ENCODE measurements at regions not wholly inside any gene's neighbourhood (a gene's known extent, or its start where the extent isn't known, plus 50 kb on each side); places are given as distances from the start of the nearest gene placed in this dataset.

DNA sequence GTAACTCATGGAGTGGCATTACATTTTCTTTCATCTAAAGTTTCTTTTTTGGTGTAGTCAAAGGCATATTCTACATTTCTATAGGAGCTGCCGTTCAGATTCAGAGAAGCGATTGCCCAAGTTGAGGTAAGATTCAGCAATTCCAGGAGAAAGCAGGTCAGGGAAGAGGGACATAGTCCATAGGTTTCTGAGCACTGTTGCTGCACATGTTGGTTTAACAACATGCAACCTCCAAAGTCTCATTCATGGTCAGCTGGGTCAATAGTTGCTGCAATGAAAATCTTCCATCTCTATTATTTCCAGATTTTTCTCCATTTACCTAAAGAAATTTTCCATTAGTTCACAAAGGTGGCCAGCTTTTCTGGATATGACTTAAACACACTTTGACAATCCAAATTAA, 682.3 kb upstream of the MAN1A1 start:
- no peak overlapping the region for H3K4ac ChIP-seq (ENCODE audit: low read depth, low read length)
- H3K27me3 Mint-ChIP-seq (ENCODE audit: low read depth): no peaks in the 10 kb centered on the region; the same call in 1 of the 2 replicates

More for the DNA sequence above, 682.3 kb upstream of the MAN1A1 start:
- Histone ChIP-seq H2BK12ac (ENCODE audit: insufficient read length, low read depth, low read length) (no peak overlapping the region), H3K4me2 (ENCODE audit: insufficient read depth, insufficient read length, low read length) (no peak overlapping the region), H3T11ph (ENCODE audit: low read length) (no peak overlapping the region), H4K91ac (ENCODE audit: insufficient read length, low read depth, low read length) (no peak overlapping the region), H2AK5ac (ENCODE audit: insufficient read length, low read length) (no peak overlapping the region), H3K79me2 (ENCODE audit: insufficient read depth, low read length) (no peaks in the 10 kb centered on the region), H2BK15ac (ENCODE audit: low read depth, low read length) (no peak overlapping the region), H2BK20ac (ENCODE audit: low read depth, low read length, poor library complexity, severe bottlenecking) (no peak overlapping the region), H2BK120ac (ENCODE audit: low read depth, low read length, poor library complexity, severe bottlenecking) (no peak overlapping the region), H3K23ac (ENCODE audit: insufficient read length, low read depth, low read length) (no peak overlapping the region), H4K8ac (replicated peaks; ENCODE audit: insufficient read length, low read depth, low read length) (no peak overlapping the region), H3K4me1 (ENCODE audit: insufficient read depth, low read length) (no peaks in the 10 kb centered on the region), H3K9ac (ENCODE audit: extremely low read depth, insufficient read length, low read length) (no peak overlapping the region), H2AFZ (ENCODE audit: low read length) (no peak overlapping the region), H4K20me1 (ENCODE audit: control insufficient read depth, insufficient read depth, insufficient read length) (no peaks in the 10 kb centered on the region), H3K9me3 (ENCODE audit: control insufficient read depth, low read depth, low read length) (no peaks in the 10 kb centered on the region), H4K5ac (ENCODE audit: insufficient read length, low read depth, low read length) (no peak overlapping the region), H3K23me2 (ENCODE audit: insufficient read length, low read depth, low read length, poor library complexity, severe bottlenecking) (no peaks in the 10 kb centered on the region), H3K27me3 (ENCODE audit: insufficient read depth, low read length) (no peaks in the 10 kb centered on the region), H3K79me1 (ENCODE audit: insufficient read depth, low read depth, low read length, poor library complexity, severe bottlenecking) (no peaks in the 10 kb centered on the region), H3K14ac (ENCODE audit: insufficient read depth, low read length) (no peak overlapping the region; the same call in 1 of the 2 replicates), H3K56ac (ENCODE audit: insufficient read length, low read depth, low read length) (no peak overlapping the region), H2BK5ac (ENCODE audit: insufficient read length, low read length) (no peak overlapping the region), H3K18ac (ENCODE audit: insufficient read length, low read depth, low read length) (no peak overlapping the region), H3K27ac (ENCODE audit: insufficient read length, low read depth, low read length) (no peak overlapping the region)
- no CpG with 5 or more reads among the region's 2 CpGs for WGBS (ENCODE audit: extremely low coverage, insufficient read length, low lambda C conversion rate)
- TF ChIP-seq, protein P1, sequence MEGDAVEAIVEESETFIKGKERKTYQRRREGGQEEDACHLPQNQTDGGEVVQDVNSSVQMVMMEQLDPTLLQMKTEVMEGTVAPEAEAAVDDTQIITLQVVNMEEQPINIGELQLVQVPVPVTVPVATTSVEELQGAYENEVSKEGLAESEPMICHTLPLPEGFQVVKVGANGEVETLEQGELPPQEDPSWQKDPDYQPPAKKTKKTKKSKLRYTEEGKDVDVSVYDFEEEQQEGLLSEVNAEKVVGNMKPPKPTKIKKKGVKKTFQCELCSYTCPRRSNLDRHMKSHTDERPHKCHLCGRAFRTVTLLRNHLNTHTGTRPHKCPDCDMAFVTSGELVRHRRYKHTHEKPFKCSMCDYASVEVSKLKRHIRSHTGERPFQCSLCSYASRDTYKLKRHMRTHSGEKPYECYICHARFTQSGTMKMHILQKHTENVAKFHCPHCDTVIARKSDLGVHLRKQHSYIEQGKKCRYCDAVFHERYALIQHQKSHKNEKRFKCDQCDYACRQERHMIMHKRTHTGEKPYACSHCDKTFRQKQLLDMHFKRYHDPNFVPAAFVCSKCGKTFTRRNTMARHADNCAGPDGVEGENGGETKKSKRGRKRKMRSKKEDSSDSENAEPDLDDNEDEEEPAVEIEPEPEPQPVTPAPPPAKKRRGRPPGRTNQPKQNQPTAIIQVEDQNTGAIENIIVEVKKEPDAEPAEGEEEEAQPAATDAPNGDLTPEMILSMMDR (conservative IDR thresholded peaks at IDR 0.05): no peak
- Mint-ChIP-seq H3K36me3 (ENCODE audit: insufficient read depth in 1 of 3, low read depth in 3 of 3) (no peaks in the 10 kb centered on the region), H3K9me3 (no peaks in the 10 kb centered on the region), H3K27ac (no peak overlapping the region; a peak in 1 of 7 replicates), H3K4me3 (no peak overlapping the region), H3K4me1 (no peaks in the 10 kb centered on the region)
- no peak for DNase-seq

Measured in H9 (cell line).